Osteoblast (primary cell): ENCODE measurements at regions not wholly inside any gene's neighbourhood (a gene's known extent, or its start where the extent isn't known, plus 50 kb on each side); places are given as distances from the start of the nearest gene placed in this dataset.

ENCODE experiments used
- DNase-seq: peaks from one replicate; pipeline ENCODE4 v3.0.0; 2011; ENCODE audit warnings: low spot score, mixed read lengths; ENCODE audit not compliant: insufficient read length; ENCODE audit errors: missing footprints
- H2AFZ ChIP-seq: 2 replicates; pipeline ENCODE4 v1.6.0; 2011; ENCODE audit warnings: mild to moderate bottlenecking, low read length
- H3K27ac ChIP-seq: 2 replicates; pipeline ENCODE4 v1.5.1; 2011; ENCODE audit warnings: mild to moderate bottlenecking, low read depth, low read length, moderate library complexity
- H3K27me3 ChIP-seq: 2 replicates; pipeline ENCODE4 v1.6.0; 2012; ENCODE audit warnings: mild to moderate bottlenecking, control low read depth, inconsistent platforms, low read length, moderate library complexity; ENCODE audit not compliant: insufficient read depth
- H3K36me3 ChIP-seq: 2 replicates; pipeline ENCODE4 v1.5.1; 2011; ENCODE audit warnings: mild to moderate bottlenecking, low read length, control low read depth, moderate library complexity; ENCODE audit not compliant: insufficient read depth
- H3K4me1 ChIP-seq: 2 replicates; pipeline ENCODE4 v1.5.1; 2011; ENCODE audit warnings: mild to moderate bottlenecking, low read length, control low read depth, moderate library complexity; ENCODE audit not compliant: insufficient read depth
- H3K4me2 ChIP-seq: 2 replicates; pipeline ENCODE4 v1.6.0; 2011; ENCODE audit warnings: mild to moderate bottlenecking, low read length; ENCODE audit not compliant: insufficient read depth
- H3K4me3 ChIP-seq: fragments of 200-600 bp; sonication (generic); 3 replicates; pipeline ENCODE4 v1.5.1; 2012; ENCODE audit warnings: mild to moderate bottlenecking, low read length, inconsistent platforms; ENCODE audit not compliant: insufficient read depth
- H3K79me2 ChIP-seq: 2 replicates; pipeline ENCODE4 v1.6.0; 2012; ENCODE audit warnings: mild to moderate bottlenecking, low read length, control low read depth, inconsistent platforms; ENCODE audit not compliant: insufficient read depth
- H3K9me3 ChIP-seq: 2 replicates; pipeline ENCODE4 v1.5.1; 2011; ENCODE audit warnings: low read depth, low read length, control low read depth
- H4K20me1 ChIP-seq: 2 replicates; pipeline ENCODE4 v1.6.0; 2012; ENCODE audit warnings: mild to moderate bottlenecking, low read length, control low read depth; ENCODE audit not compliant: insufficient read depth
- CTCF ChIP-seq: IDR thresholded peaks from 2 replicates; pipeline ENCODE4 v1.5.1; 2011; ENCODE audit warnings: mild to moderate bottlenecking, low read depth, low read length, moderate library complexity; ENCODE audit errors: extremely low read depth

GRCh38 chr2:144288438-144288837 is 231.5 kb downstream of the ZEB2 start:
- Histone ChIP-seq H4K20me1 (no peaks in the 10 kb centered on the region), H3K4me3 (no peak overlapping the region), H3K79me2 (no peaks in the 10 kb centered on the region), H3K4me1 (no peaks in the 10 kb centered on the region), H3K36me3 (no peaks in the 10 kb centered on the region), H2AFZ (no peak overlapping the region), H3K27ac (no peak overlapping the region), H3K4me2 (no peak overlapping the region), H3K9me3 (no peaks in the 10 kb centered on the region), H3K27me3 (no peaks in the 10 kb centered on the region)
- DNase-seq, result no peak
- TF ChIP-seq CTCF, result no peak

- H3K79me2 ChIP-seq, result no peaks in the 10 kb centered on the region
- H3K9me3 ChIP-seq, result no peaks in the 10 kb centered on the region
- TF ChIP-seq CTCF, result no peak
- no peaks in the 10 kb centered on the region for H4K20me1 ChIP-seq
- H3K4me1 ChIP-seq, result no peaks in the 10 kb centered on the region
- no peak for DNase-seq
- no peak overlapping the region for H2AFZ ChIP-seq
- H3K4me3 ChIP-seq, result no peak overlapping the region
- no peaks in the 10 kb centered on the region for H3K27me3 ChIP-seq
- H3K4me2 ChIP-seq, result no peak overlapping the region
- H3K36me3 ChIP-seq, result no peaks in the 10 kb centered on the region
- no peak overlapping the region for H3K27ac ChIP-seq
These were observed 234.6 kb downstream of the ZEB2 start for GRCh38 chr2:144285324-144285723.

- Histone ChIP-seq H3K36me3 (no peaks in the 10 kb centered on the region), H3K4me2 (no peak overlapping the region), H3K27ac (no peak overlapping the region), H3K4me1 (no peaks in the 10 kb centered on the region), H3K9me3 (no peaks in the 10 kb centered on the region), H3K27me3 (no peaks in the 10 kb centered on the region), H3K79me2 (no peaks in the 10 kb centered on the region), H4K20me1 (no peaks in the 10 kb centered on the region), H3K4me3 (no peak overlapping the region), H2AFZ (no peak overlapping the region)
- TF ChIP-seq CTCF, result no peak
- DNase-seq, result no peak
These were observed 238.4 kb downstream of the ZEB2 start for GRCh38 chr2:144281476-144281875.

DNA sequence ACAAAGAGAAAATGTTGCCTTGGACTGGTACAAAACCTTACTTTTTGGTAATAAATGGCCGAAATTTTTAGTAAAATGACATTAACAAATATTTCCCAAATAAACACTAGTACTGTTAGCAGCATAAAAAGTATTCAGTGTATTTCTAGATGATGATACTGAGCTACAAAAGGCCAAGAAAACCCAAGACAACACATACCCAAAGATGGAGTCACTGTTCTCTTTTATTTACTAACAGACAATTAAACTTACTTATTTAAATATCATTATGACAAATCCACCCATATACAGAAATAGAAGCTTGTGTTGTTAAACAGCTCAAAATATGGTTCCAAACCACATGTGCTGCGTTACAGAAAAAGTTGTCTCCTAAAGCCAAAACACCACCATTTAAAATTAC is 239.9 kb downstream of the ZEB2 start:
- Histone ChIP-seq H3K4me1 (no peaks in the 10 kb centered on the region), H3K9me3 (no peaks in the 10 kb centered on the region), H3K36me3 (no peaks in the 10 kb centered on the region), H3K79me2 (no peaks in the 10 kb centered on the region), H3K27ac (no peak overlapping the region), H3K4me3 (no peak overlapping the region), H2AFZ (no peak overlapping the region), H4K20me1 (no peaks in the 10 kb centered on the region), H3K27me3 (no peaks in the 10 kb centered on the region), H3K4me2 (no peak overlapping the region)
- no peak for DNase-seq
- no peak for TF ChIP-seq CTCF
